ENCODE measurements at regions not wholly inside any gene's neighbourhood (a gene's known extent, or its start where the extent isn't known, plus 50 kb on each side); places are given as distances from the start of the nearest gene placed in this dataset.

DNA sequence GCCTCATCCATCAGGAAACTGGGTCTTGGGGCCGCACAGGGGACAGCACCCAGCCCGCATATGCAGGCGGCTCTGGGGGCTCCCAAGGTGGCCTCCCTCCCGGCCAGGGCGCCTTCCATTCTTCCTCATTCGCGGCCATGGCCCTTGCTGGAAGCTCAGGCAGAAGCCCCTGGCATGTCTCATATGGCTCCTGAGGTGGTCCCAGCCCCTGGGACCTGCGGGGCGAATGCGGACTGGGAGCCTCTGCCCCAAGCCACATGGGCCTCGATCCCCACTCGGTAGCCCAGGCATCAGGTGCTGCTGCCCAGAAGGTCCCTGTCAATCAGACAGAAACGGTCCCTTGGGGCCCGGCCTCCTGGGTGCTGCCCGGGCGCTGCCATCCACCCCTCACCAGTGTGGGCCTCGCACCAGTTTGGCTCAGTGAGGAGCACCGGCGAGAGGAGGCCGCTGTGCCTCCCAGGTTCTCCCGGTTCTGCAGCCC lies 301.6 kb downstream of the TEX29 start:
- TF ChIP-seq ZNF114 (CRISPR knock-in tag; IDR thresholded peaks at IDR 0.05) (no peak), CREB1 (CRISPR knock-in tag; IDR thresholded peaks at IDR 0.05; ENCODE audit: low read depth) (no peak), POLR2AphosphoS5 (IDR thresholded peaks at IDR 0.05; ENCODE audit: low read depth) (no peak), JUNB (IDR thresholded peaks at IDR 0.05; ENCODE audit: unreplicated experiment) (no peak), EZH2 (IDR thresholded peaks at IDR 0.05; ENCODE audit: low read depth, unreplicated experiment) (no peak), ZNF331 (CRISPR knock-in tag; IDR thresholded peaks at IDR 0.05; ENCODE audit: low read depth) (no peak), STAT1 (IDR thresholded peaks at IDR 0.05; ENCODE audit: unreplicated experiment) (no peak)
- TF ChIP-seq, protein P1, sequence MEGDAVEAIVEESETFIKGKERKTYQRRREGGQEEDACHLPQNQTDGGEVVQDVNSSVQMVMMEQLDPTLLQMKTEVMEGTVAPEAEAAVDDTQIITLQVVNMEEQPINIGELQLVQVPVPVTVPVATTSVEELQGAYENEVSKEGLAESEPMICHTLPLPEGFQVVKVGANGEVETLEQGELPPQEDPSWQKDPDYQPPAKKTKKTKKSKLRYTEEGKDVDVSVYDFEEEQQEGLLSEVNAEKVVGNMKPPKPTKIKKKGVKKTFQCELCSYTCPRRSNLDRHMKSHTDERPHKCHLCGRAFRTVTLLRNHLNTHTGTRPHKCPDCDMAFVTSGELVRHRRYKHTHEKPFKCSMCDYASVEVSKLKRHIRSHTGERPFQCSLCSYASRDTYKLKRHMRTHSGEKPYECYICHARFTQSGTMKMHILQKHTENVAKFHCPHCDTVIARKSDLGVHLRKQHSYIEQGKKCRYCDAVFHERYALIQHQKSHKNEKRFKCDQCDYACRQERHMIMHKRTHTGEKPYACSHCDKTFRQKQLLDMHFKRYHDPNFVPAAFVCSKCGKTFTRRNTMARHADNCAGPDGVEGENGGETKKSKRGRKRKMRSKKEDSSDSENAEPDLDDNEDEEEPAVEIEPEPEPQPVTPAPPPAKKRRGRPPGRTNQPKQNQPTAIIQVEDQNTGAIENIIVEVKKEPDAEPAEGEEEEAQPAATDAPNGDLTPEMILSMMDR (conservative IDR thresholded peaks at IDR 0.05; ENCODE audit: low read depth in 2 of 2), result no peak

DNA sequence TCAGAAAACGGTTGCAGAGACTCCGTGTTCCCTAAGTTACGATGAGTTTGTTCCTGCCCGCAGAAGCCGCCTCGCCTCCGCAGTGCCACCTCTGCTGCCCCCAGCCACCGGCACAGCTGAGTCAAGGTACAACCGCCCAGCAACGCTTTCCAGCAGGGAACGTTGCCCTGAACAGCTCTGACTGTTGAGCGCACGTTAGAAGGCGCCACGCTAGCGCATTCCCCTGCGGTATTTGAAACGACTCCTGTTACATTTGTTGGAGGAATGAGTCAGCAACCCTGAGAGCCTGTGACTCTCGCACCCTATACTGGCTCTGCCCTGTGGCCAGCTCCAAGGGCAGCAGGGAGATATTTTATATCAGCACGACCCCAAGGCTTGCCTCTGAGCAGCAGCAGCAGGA lies 302.8 kb downstream of the TEX29 start:
- H3K4me1 ChIP-seq (ENCODE audit: insufficient read depth), result no peaks in the 10 kb centered on the region
- H3K79me2 ChIP-seq (replicated peaks; ENCODE audit: insufficient read depth), result no peaks in the 10 kb centered on the region
- H2AFZ ChIP-seq, result peak overlapping the region; percentile 69; the same call in 1 of the 2 replicates
- no peak overlapping the region for H3K4me3 ChIP-seq
- no peaks in the 10 kb centered on the region for H3K27me3 ChIP-seq (ENCODE audit: insufficient read depth)
- DNase-seq (ENCODE audit: low spot score), result no peak
- Mint-ChIP-seq H3K4me1 (no peaks in the 10 kb centered on the region; the same call in 2 of the 3 replicates), H3K9me3 (no peaks in the 10 kb centered on the region), H3K4me3 (no peak overlapping the region), H3K36me3 (ENCODE audit: low read depth) (no peaks in the 10 kb centered on the region), H3K27me3 (ENCODE audit: insufficient read depth, low read depth, poor library complexity) (peaks cover 13% of the 10 kb centered on the region), H3K27ac (no peak overlapping the region)
- H3K9me2 ChIP-seq (ENCODE audit: insufficient read depth), result peaks cover 4% of the 10 kb centered on the region; the same call in 1 of the 2 replicates
- no peaks in the 10 kb centered on the region for H3F3A ChIP-seq (replicated peaks; ENCODE audit: low read depth)
- peak; percentile 45; the same call in 2 of the 3 replicates for ATAC-seq
- H3K36me3 ChIP-seq (ENCODE audit: insufficient read depth), result no peaks in the 10 kb centered on the region
- no peak overlapping the region for H3K27ac ChIP-seq (ENCODE audit: low read depth)
- H3K4me2 ChIP-seq, result no peak overlapping the region
- H4K20me1 ChIP-seq (replicated peaks; ENCODE audit: insufficient read depth), result no peaks in the 10 kb centered on the region
- TF ChIP-seq, protein P2, sequence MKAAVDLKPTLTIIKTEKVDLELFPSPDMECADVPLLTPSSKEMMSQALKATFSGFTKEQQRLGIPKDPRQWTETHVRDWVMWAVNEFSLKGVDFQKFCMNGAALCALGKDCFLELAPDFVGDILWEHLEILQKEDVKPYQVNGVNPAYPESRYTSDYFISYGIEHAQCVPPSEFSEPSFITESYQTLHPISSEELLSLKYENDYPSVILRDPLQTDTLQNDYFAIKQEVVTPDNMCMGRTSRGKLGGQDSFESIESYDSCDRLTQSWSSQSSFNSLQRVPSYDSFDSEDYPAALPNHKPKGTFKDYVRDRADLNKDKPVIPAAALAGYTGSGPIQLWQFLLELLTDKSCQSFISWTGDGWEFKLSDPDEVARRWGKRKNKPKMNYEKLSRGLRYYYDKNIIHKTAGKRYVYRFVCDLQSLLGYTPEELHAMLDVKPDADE (IDR thresholded peaks at IDR 0.05), result no peak
- TF ChIP-seq EZH2phosphoT487 (IDR thresholded peaks at IDR 0.05; ENCODE audit: unreplicated experiment) (no peak), NANOG (IDR thresholded peaks at IDR 0.05; ENCODE audit: borderline replicate concordance) (no peak), JUNB (IDR thresholded peaks at IDR 0.05; ENCODE audit: unreplicated experiment) (no peak), EZH2 (IDR thresholded peaks at IDR 0.05; ENCODE audit: low read depth, unreplicated experiment) (no peak)
- TF ChIP-seq, protein P1 (conservative IDR thresholded peaks at IDR 0.05; ENCODE audit: low read depth in 2 of 2), result no peak

More for the DNA sequence above, 301.6 kb downstream of the TEX29 start:
- no peaks in the 10 kb centered on the region for H4K20me1 ChIP-seq (replicated peaks; ENCODE audit: insufficient read depth)
- H3K4me2 ChIP-seq, result no peak overlapping the region
- H3K27ac ChIP-seq (ENCODE audit: low read depth), result no peak overlapping the region
- DNase-seq (ENCODE audit: low spot score) (no peak), ATAC-seq (no peak)
- H3F3A ChIP-seq (replicated peaks; ENCODE audit: low read depth), result no peaks in the 10 kb centered on the region
- no peaks in the 10 kb centered on the region for H3K79me2 ChIP-seq (replicated peaks; ENCODE audit: insufficient read depth)
- Mint-ChIP-seq H3K4me3 (no peak overlapping the region), H3K9me3 (no peaks in the 10 kb centered on the region), H3K36me3 (ENCODE audit: low read depth) (no peaks in the 10 kb centered on the region), H3K27me3 (ENCODE audit: insufficient read depth, low read depth, poor library complexity) (peaks cover 9% of the 10 kb centered on the region), H3K4me1 (no peaks in the 10 kb centered on the region; the same call in 2 of the 3 replicates), H3K27ac (no peak overlapping the region)
- no peak overlapping the region for H2AFZ ChIP-seq
- no peaks in the 10 kb centered on the region for H3K27me3 ChIP-seq (ENCODE audit: insufficient read depth)
- H3K4me1 ChIP-seq (ENCODE audit: insufficient read depth), result no peaks in the 10 kb centered on the region
- H3K36me3 ChIP-seq (ENCODE audit: insufficient read depth), result no peaks in the 10 kb centered on the region
- H3K4me3 ChIP-seq, result no peak overlapping the region
- H3K9me2 ChIP-seq (ENCODE audit: insufficient read depth), result peaks cover 4% of the 10 kb centered on the region; the same call in 1 of the 2 replicates

Data from GM23338 (cell line).